ENCODE measurements at regions not wholly inside any gene's neighbourhood (a gene's known extent, or its start where the extent isn't known, plus 50 kb on each side); places are given as distances from the start of the nearest gene placed in this dataset.
"Not testable (repeated sequence)": the region's sequence is repeated elsewhere in the genome, so short reads cannot be mapped to it uniquely, and the experiment has no call there.

DNA sequence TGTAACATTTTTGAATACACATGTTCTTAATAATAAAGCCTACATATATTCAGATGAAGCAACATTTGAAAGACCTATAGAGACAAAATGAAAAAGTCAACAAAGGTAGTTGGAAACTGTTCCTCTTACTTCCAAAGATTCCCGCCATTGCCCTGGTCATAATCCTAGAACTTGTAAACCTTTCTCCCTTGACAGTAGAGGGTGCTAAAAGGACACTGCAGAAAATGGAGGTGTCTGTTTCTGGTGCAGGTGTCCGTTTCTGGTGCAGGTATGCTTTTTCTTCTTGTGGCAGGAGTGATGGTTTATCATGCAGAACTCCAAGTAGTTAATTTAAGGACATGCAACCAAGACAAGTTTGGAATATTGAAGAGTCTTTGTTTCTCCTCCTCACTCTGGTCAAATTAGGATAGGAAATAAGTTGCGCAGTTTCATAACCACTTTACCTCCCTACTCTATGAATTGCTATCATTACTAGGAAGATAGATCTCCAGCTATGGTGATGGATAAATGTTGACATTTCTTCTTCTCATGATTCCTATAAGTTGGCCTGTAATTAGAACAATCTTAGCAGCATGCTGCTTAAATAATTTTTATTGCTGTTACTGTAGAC lies 56.0 kb upstream of the FAM174A start:
- DNase-seq (ENCODE audit: low spot score), result peak; percentile 56

DNA sequence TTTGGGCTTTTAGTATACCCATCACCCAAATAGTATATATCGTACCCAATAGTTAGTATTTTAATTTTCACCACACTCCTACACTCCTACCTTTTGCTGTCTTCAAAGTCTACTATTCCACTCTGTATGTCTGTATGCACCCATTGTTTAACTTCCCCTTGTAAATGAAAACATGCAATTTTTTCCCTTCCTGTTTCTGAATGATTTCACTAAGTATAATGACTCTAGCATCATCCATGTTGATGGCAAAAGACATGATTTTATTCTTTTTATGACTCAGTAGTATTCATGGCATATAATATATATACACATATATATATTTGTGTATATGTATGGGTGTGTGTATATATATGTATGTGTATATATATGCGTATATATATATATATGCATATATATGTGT lies 63.1 kb upstream of the FAM174A start:
- no peak for DNase-seq (ENCODE audit: low spot score)

DNA sequence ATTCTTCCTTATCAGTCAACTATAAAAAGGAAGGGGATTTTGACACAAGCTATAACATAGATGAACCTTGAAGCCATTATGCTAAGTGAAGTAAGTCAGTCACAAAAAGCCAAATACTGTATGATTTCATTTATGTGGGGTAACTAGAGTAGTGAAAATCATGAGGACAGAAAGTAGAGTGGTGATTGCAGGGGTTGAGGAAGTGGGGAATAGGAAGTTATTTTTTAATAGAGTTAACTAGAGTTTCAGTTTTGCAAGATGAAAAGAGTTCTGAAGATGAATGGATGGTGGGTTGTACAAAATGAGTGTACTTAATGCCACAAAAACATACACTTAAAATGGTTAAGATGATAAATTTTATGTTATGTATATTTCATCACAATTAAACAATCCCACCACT lies 65.4 kb upstream of the FAM174A start:
- DNase-seq (ENCODE audit: low spot score), result no peak

DNA sequence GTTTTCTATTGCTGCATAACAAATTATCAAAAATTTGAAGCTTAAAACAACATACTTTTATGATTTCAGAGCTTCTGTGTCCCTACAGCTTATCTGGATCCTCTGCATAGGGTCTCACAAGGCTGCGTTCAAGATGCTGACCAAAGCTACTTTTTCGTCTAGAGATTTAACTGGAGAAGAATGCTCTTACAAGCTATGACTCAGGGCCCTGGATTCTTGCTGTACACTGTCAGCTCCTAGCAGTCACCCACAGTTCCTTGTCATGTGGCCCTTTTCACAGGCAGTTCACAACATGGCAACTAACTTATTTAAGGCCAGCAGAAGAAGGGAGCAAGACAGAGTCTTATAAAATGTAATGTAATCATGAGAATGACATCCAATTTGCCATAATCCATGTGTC lies 70.8 kb upstream of the FAM174A start:
- DNase-seq (ENCODE audit: low spot score), result no peak

DNA sequence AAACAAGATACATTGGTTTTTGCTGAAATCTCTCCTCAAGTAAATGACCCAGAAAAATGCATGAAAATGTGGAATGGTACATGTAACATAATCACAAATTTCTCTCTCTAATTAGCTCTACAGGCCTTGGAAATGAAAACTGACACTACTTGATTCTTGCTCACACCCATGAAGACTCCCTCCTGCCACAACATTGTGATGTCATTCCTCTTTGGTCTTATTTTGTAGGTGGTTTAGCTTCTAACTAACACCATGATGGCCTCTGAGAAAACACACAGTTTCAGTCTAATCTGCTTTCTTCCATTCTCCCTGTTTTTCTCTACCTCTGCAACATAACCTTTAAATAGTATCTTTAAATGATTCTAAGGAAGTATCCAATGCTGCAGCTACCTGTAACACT lies 78.6 kb upstream of the FAM174A start:
- no peak for DNase-seq (ENCODE audit: low spot score)

DNA sequence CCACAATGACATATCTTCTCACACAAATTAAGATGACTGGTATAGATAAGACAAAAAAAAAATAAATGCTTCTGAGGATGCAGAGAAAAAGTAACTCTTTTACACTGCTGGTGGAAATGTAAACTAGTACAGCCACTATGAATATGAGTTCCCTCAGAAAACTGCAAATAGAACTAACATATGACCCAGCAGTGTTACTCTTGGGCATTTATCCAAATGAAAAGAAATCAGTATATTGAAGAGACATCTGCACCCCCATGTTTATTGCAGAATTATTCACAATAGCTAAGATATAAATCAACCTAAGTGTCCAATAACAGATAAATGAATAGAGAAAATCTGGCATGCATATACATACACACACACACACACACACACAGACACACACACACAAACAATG lies 83.0 kb upstream of the FAM174A start:
- DNase-seq (ENCODE audit: low spot score), result no peak

DNA sequence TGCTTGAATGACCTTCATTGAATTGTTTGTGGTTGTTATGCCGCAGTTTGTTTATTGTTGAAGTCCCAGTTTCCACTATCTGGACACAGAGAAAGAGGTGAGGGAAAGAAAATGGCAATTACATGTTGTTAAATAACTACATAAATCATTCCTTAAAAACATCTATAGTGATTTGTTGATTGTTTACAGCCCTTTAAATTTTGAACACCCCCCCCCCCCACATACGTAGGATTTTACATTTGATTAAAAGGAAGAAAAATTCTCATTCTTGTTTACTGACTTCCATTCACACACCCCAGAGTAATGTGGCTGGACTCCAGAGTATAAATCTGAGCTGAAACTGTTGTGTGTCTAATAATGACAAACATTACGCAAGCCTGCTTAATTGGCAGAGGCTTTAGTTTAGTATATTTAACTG lies 87.1 kb upstream of the FAM174A start:
- DNase-seq (ENCODE audit: low spot score), result no peak

DNA sequence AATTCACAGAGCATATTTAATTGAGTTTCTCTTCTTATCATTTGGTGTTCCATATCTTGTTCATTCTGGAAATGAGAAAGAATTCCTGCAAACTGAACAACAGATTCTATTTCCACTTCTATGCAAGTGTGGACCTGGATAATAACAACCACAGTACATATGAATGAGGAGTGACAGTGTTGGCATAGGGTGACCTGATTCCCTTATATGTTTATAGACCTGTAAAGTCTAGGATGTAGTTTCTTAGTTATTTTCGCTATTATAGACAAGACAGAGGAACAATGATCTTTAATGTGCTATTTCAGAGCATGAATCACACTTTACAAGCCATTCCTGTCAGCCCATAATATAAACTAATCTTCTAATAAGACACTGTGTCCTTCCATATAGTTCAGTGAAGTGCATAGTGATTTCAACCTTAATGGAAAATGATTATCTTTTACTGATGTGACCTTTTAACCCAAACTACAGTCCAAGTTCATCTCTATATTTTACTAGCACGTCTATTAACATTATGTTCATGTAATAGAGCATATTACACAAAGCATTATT lies 88.2 kb upstream of the FAM174A start:
- no peak for DNase-seq (ENCODE audit: low spot score)

DNA sequence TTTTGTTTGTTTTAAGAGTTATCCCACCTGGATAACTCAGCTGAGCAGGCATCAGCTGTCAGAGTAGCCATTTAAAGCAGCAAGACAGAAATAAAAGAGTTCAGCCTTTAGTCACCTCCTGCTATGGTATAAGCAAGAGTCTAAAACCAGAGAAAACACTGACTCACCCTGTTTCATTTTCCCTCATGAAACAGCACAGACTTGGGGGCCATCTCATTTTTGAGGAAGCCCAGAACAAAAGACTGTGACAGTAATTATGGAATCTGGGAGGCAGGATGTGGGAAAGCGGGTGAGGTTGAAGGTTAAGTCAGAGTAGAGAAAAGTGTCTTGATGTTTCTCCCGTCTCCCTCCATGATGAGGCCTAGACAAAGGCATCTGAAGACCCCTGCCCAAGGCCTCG lies 90.2 kb upstream of the FAM174A start:
- no peak for DNase-seq (ENCODE audit: low spot score)

DNA sequence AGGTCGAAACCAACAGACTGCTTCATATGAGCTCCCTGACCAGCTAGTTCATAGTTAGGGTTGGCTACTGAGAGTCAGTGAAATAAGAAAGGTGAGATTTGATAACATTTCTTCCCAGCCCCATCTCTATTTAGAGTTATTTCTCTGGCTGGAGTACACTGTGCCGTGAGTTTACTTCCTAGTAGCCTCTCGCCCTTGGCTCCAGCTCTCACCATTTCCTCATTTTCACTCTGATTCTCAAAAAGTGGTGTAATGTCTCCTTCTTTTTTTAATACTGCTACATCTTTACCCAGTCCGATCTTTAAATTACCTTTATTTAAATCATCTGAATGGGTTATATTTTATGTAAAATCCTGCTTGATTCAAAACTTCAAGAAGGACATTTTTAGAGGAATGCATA lies 100.4 kb upstream of the FAM174A start:
- no peak for DNase-seq (ENCODE audit: low spot score)

DNA sequence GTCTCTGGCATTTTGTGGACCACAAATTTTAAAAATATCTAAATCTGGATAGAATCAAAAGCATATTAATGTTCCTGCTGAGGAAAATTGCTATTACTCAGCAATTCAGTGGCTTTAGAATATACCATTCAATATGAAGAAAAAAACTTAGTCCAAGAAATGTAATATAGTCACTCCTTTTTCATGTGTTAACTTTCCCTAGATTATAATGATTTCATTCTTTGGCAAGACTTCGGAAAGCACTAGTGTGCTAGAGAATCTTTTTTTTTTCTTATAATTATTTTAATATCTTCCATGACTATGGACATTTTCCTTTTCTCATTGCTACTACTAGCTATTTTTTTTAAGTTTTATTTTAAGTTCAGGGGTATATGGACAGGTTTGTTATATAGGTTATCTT lies 102.4 kb upstream of the FAM174A start:
- no peak for DNase-seq (ENCODE audit: low spot score)

DNA sequence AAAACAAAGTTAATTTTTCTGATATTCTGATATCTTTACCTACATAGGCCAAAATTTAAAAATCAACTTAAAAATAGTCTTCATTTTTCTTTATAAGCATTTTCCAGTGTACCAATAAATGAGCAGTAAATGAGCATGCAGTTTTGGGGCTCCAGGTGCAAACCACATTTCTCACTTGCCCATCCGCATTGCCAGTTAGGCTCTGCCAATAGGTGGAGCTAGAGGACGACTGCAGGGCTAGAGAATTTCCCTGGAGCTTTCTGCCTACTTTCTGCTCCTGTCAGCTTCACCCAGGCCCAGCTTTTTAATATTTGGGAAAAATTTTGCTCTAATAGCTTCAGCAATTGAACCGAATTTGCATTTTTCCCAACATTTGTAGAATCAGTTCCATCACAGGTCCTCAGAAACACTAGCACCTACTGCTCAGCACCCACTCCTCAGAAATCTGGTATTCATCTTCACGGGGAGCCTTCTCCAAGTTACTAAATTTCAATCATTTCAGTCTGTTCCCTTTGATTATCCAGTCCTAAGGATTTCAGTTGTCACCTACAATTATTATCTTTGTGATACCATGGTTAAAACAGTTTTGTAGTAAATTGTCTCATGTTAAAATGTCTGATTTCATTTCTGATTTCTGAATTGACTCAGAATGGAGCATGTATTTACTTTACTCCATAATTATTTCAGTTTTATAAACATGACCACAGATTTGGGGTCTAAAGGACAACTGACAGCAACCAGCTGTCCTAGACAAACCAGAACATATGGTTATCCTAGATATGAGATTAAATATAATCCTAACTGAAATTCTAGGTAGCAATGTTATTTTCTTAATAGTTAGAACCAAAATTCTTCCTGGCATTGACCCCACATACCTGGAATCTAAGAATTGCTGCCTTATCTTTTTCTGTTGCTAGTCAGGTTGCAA lies 104.6 kb upstream of the FAM174A start:
- DNase-seq (ENCODE audit: low spot score), result peak; percentile 62

DNA sequence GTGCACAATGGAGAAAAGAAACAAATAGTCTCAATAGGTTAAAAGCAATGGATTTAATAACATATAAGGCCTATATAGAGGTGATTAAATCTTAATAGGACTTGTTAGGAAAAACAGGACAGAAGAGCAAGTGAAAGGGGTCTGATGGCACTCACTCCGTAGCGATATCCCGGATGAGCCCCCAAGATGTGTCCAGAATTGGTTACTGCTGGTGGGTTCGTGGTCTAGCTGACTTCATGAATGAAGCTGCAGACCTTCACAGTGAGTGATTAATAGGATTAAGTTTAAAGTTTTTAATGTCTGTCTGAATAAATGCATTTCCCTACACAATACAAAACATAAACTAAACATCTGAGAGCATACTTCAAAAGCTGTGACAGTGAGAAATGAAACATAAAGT lies 110.4 kb upstream of the FAM174A start:
- DNase-seq (ENCODE audit: low spot score), result no peak

DNA sequence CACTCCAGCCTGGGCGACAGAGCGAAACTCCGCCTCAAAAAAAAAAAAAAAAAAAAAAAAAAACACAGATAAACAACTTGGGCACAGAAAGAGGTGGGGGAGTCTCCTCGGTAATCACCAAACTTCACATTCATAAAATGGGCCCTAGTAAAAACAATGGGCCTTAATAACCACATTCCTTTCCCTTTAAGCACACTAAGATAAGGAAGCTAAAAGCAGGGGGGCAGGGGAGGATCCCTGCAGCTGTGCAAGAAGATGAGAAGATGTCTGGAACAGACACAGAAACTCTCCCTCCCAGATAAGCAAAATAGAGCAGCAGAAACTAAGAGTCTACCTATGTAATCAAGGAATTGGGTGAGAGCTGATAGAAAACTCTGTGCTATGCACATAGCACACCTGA lies 111.2 kb upstream of the FAM174A start:
- no peak for DNase-seq (ENCODE audit: low spot score)

DNA sequence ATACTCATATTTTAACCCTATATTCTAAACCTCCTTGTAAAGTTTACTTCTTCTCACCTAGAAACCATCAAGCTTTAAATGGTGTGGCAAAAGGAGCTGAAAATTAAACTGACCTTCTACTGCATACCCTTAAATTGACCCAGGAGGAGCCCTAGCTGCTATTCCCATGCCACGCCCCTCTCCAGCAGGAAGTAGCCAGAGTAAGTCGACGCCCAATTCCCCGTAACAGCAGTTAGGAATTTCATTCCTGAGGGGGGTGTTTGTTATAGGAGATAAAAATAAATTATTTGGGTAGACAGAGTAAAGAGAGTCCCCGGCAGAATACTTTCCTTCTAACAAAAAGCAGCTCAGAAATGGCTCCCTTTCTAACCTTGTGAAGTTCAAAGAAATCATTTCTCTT lies 111.8 kb upstream of the FAM174A start:
- DNase-seq (ENCODE audit: low spot score), result no peak

DNA sequence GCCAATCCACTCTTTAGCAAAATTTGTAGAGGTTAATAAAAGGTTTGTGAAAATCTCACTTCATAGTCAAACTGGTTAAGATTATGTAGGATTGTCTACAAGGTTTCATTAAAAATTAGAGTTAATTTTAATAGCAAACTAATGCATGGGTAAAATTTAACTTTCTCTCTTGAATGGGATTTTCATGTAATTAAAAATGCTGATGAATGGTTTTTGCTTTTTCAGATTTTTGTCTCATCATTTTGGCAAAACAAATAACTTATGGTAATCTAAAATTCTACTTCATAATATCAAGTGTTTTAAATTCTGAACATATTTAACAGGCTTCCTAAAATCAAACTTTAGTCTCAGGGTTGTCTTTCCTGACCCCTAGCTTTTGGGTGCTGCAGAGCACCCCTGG lies 113.8 kb upstream of the FAM174A start:
- DNase-seq (ENCODE audit: low spot score), result no peak

DNA sequence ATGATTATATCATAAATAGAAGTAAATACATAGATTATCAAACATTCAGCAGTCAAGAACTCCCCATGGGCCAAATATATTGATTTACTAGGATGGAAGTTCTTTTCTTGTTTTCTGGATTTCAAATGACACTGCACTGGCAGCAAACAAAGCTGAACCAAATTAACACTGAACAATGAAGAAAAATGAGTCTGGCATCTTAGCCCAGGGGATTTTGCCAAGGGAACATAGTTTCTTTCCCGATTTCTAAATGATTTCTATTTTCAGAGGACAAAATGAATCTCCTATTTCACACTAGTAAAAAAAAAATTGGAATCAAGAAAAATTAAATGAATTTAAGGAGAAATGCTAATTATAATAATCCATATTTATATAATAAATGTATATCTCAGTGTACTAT lies 116.9 kb upstream of the FAM174A start:
- DNase-seq (ENCODE audit: low spot score), result no peak

DNA sequence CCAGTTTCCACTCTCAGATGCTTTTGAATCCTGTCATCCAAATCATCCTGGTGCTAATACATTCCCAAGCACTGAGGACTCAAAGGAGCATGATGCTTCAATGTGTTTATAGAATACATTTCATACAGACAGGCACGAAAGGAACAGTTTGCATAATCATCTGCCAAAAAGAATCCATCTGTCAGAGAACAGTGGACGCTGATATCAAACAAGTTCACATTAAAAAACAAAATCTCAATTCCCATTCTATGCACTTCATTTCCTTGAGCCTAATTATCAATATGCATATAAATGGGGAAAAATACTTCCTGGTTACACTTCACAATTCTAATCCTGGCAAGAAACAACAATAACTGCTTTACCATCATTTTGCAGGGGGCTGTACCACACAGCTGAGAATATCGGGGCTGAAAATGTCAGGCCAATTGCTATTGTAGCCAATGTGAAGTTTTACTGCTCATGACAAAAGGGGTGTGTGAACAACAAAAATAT lies 125.5 kb upstream of the FAM174A start:
- no peak for DNase-seq (ENCODE audit: low spot score)

DNA sequence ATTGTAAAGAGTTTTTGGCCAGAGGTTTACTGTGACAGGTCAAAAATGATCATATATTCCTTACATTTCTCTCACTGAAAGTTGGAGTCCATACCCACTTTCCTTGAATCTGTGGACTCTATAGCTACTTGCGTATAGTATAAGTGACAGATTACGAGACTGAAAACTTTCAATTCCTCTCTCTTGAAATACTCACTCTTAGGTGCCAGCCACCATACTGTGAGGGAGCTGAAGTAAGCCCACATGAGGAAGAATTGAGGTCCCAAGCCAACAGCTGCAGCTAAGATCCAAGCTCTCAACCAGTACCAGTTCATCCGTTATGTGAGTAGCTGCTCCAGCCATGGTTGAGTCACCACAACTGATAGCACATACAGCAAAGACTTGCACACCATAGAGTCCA lies 128.1 kb upstream of the FAM174A start:
- DNase-seq (ENCODE audit: low spot score), result no peak

DNA sequence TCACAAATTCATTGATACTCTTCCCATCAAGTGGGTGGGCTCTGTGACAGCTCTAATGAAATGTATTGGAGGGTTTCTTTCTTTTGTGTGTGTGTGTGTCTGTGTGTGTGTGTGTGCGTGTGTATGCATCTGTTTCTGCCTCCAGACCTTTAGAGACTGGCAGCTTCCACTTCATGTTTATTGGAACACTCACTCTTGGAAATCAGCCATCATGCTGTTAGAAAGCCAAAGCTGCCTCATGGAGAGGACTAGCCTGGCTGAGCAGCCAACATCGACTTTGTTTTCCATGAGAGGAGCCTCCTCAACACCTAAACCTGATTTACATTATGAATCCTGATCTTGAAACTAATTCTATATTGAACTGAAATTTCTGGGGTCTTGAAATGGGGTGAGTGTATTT lies 128.5 kb upstream of the FAM174A start:
- no peak for DNase-seq (ENCODE audit: low spot score)

DNA sequence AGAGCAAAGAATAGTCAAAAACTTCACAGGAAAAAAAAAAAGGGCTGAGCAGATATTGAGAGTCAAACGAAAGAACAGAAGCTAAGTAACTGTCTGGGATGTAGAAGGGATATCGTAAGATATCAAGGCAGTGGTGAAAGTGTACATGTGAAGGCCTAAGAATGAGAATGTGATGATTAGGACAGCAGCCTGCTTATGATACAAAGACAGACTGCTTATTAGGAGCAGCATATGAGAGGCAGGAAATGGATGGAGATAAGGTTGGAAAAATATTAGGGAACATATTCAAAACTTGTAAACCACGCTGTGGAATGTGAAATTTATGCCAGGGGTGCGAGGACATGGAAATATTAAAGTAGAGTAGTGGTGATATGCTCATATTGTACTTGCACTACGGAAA lies 133.1 kb upstream of the FAM174A start:
- DNase-seq (ENCODE audit: low spot score), result no peak

DNA sequence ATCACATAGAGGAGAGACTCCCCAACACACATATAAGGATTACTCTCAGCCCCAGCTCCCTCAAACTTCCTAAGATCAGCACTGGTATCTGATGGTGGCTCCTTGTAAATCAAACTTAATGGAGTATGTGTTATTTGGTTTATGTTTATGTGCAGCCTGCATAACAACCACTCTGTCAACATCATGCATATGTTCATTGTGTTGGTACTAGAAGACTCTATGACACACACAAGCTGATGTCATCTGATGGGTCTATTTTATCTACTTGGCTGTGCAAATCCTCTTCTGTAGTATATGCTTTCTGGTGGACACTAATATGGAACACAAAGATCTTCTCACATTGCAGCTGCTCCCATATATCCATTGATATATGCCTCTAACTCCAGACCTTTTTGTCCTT lies 134.0 kb upstream of the FAM174A start:
- no peak for DNase-seq (ENCODE audit: low spot score)

DNA sequence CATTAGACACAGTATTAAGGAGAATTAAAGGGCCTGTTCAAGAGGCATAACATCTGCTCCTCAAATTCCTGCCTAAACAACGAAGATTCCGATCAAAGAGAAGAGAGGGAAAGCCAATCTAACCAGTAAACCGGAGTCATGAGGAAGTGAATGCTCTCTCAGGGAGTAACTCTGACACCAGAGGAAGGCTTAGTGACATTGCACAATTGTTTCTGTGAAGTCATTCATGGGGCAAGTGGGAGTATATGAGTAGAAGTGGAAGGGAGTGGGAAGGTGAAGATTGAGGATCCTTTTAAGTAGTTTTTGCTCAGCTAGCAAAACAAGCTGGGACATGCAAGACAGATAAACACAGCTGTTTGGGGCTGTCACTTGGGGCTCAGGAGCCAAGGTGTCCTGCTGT lies 136.4 kb upstream of the FAM174A start:
- DNase-seq (ENCODE audit: low spot score), result not testable (repeated sequence)

Data from HT-29 (cell line).